GM18511 (cell line): ENCODE measurements at regions not wholly inside any gene's neighbourhood (a gene's known extent, or its start where the extent isn't known, plus 50 kb on each side); places are given as distances from the start of the nearest gene placed in this dataset.
"Not testable (repeated sequence)": the region's sequence is repeated elsewhere in the genome, so short reads cannot be mapped to it uniquely, and the experiment has no call there.

Source experiments
- ATAC-seq: cut with Tn5 transposase; IDR thresholded peaks from one replicate; pipeline ENCODE4 v1.9.1; 2021; ENCODE audit warnings: mild to moderate bottlenecking, moderate library complexity; ENCODE audit not compliant: unreplicated experiment

DNA sequence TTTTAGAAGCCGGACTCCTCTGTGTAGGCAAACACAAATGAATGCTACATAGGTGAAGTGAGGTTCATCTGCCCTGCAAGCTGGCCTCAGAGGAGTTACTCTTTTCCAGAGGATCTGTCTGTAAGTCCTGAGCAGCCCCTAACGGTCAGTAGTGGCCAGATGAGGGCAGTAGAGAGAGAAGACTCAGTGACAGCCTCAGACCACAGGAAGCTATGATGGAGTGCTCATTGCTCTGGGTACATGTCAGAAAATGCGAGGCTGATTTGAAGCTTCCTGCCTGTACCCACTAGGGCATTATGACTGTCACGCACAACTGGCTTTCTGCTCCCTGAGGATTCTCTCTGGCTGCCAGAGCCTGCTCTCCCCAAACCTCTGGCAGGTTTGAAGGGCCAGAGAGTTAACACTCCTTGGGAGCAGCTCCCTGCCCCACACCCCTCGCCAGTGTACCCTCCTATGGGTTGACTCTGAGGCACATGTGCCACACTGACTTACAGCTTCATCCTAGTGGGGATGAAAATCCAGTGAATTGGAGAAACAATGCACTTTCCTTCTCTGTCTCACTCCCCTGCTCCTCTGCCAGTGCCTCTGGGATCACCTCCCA lies 141.5 kb downstream of the GABRG2 start:
- ATAC-seq = peak; percentile 97

DNA sequence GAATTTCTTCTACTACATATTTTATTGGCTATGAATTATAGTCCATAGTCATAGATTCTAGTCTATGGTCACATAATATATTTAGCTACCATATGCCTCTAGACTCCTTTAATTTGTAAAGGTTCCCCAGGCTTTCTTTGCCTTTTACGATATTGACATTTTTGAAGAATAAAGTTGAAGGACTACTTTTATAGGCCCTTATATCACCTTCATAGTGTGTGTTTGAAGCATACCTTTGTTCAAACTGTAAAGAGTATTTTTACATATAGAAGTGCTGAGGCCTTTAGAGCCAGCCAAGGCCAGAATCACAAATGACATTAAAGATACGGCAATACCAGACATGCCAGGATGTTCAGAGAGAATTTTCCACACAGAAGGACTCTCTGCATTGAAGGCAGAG lies 147.0 kb downstream of the GABRG2 start:
- no peak for ATAC-seq

DNA sequence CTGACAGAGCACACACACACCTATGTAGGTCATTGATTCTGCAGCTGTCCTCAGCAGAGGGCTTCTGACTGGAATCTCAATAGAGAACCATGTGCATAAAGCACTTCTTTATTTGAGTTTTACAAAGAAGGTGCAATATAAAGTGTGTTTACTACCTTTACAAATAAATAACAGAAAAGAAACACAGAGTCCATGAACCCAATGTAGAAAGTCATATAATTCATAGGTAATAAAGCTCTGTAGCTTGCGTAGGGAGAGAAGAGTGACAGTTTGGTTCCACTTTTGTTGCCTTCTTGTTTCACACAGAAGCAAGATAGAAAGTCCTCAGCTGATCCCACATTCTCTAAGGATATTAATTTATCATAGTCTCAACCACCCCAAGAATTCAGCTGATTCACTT lies 149.5 kb downstream of the GABRG2 start:
- ATAC-seq = no peak

DNA sequence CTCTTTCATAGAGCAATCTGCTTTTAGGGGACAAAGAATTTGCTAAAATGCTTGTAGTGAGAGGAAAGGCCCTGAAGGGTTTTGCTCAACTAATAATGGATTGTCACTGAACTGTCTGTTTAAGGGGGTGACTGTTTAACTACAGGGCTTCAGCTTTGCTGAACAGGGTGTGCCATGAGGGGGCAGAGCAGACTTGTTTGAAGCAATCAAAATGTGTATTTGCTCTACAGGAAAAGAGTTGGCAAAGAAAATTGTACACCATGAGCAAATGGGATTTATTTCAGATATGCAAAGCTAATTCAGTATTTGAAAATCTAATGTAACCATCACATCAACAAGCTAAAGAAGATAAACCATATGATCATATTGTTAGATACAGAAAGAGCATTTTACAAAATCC lies 154.3 kb downstream of the GABRG2 start:
- no peak for ATAC-seq

DNA sequence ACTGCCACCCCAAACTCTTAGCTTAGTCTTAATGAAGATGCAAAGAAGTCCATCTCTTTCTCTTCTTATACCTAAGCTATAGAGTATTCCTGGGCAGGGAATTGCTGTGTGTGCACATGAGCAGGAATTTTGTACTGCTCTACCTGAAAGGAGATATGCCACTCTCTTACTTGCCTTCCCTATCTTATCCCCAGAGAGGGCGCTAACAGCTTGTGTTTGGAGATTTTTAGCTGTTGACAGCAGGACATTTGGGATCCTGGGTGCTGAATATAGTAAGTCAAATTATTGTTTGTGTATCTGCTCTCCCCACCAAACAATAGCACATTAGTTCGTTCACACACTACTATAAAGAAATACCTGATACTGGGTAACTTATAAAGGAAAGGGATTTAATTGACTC lies 159.5 kb downstream of the GABRG2 start:
- ATAC-seq = no peak

DNA sequence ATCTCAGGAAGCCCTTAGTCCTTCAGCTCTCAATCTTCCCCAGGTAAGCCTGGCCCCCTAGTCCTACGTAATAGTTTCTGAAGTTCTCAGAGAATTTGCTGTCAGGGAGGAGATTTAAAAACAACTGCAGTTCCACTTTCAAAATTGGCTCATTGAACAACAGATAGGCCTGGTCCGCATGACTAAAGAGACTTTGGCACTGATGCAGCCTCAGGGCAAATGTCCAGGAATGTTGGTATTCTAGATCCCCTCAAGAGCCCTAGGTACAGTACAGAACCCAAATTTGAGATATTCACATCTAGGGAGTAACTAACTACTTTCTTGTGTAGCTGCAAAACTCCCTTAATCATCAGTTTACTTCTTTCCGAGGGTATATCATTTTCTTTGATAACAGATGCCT lies 162.8 kb downstream of the GABRG2 start:
- ATAC-seq = no peak

DNA sequence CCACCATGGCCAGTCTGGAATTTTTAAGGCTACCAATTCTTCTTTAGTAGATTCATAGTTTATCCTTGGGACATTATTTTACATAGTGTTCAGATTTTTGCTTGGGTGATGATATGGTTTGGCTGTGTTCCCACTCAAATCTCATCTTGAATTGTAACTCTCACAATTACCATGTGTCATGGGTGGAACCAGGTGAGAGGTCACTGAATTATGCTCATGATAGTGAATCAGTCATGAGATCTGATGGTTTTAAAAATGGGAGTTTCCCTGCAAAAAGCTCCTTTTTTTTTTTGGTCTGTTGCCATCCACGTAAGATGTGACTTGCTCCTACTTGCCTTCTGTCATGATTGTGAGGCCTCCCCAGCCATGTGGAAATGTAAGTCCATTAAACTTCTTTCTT lies 163.9 kb downstream of the GABRG2 start:
- no peak for ATAC-seq

DNA sequence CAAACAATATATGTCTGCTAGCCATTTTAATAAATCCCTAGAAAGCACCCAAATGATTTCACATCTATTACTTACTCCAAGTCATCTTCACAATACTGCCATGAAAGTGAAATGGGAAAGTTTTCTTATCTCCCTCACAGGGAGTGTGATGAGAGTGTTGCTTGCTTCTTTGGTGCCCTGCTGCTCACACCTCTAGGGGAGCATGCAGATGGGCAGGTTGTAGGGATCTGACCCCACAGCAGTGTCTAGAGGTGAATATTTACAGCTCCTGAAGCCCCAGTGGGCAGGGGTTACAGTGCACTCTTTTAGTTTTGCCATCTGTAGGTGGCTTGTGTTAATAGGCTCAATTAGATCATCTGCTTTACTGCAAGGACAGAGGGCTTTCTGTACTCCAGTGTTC lies 173.2 kb downstream of the GABRG2 start:
- no peak for ATAC-seq

DNA sequence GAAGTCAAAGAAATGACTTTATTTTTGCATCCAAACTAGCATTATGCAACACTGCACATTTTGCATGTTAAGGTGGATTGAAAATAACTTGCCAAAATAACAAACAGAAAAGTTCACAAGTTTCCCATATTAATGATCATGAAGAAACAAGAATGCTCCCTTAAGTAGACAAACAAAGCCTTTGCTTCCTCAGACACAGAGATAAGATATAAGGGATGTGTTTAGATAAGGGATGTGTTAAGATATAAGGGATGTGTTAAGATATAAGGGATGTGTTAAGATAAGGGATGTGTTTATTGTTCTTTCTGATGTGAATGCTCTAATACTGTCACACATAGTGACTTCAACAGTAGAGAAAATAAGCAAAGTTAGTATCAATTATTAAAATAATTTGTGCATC lies 174.8 kb downstream of the GABRG2 start:
- no peak for ATAC-seq

DNA sequence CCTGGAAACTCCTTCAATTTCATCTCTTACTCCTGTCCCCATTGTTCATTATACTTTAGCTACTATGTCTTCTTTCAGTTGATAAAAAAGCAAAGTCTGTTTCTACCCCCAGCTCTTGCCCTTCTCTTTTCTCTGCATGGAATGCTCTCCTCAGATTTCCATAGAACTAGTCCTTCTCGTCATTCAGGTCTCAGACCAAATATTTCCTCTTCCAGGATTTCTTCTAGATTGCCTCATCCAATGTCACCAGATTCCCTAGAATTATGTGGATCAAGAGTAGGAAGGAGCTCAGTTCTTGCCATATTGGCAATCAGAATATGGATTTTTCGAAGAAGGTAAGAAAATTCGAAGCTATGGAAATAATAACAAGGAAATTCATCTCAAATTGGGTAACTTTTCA lies 176.1 kb downstream of the GABRG2 start:
- no peak for ATAC-seq

DNA sequence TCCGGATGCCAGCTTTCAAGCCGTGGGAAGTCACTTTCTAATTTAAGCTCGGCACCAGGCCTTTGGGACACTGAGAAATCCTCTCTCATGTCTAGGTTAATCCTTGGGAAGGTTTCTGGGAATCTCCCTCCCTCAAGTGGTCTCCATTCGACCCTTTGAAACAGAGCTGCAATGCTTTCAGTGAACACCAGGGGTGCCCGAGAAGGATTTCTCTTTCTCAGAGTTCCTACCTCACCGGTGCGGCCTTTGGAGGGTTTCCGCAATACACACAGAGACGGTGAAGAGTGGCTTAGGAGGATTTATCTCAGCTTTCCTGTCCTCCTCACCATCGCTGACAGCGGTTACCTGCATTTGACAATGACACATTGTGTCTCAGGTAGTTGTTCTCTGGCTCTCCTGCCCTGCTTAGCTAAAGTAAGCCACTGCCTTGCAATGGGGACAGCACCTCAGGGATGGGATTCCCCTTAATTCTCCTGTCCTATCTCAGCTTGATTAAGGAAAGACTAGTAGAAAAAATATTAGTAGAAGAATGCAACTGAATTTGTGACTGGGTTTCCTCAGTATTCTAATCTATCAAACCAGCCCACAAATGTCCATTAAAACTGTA lies 180.6 kb downstream of the GABRG2 start:
- no peak for ATAC-seq

DNA sequence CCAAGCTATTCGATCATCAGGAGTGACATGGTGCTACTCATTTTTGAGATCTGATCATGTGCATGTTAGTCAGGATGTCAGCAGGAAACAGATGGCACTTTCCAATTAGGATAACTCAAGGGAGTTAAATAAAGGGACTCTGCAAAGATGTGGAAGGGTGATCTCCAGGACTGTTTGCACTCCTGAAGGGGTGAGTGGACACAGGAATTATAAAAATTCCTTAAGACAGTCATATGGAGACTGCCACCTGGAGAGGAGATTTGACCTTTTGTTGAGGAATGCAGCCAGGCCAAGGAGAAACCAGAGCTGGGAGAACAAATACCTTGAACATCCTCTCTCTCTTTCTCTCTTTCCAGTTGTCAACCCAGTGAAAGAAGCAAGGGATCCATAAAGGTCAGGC lies 189.1 kb downstream of the GABRG2 start:
- no peak for ATAC-seq

DNA sequence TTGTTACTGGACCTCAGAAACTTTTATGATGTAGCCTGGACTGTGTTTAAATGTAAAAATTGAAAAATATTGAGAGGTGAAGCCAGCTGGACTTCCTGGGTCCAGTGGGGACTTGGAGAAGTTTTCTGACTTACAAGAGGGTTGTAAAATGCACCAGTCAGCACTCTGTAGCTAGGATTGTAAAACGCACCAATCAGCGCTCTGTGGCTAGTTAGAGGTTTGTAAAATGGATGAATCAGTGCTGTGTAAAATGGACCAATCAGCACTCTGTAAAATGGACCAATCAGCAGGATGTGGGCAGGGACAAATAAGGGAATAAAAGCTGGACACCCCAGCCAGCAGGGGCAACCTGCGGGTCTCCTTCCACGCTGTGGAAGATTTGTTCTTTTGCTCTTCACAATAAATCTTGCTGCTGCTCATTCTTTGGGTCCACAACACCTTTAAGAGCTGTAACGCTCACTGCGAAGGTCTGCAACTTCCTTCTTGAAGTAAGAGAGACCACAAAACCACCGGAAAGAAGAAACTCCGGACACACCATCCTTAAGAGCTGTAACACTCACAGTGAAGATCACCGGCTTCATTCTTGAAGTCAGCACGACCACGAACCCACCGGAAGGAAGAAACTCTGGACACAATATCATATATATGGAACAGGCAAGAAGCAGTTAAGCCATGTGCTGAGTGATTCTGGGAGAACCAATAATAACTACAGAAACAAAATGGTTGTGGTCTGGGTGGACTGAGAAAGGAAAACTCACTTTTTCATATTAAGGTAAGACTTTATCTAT lies 201.3 kb downstream of the GABRG2 start:
- peak; percentile 83 for ATAC-seq

DNA sequence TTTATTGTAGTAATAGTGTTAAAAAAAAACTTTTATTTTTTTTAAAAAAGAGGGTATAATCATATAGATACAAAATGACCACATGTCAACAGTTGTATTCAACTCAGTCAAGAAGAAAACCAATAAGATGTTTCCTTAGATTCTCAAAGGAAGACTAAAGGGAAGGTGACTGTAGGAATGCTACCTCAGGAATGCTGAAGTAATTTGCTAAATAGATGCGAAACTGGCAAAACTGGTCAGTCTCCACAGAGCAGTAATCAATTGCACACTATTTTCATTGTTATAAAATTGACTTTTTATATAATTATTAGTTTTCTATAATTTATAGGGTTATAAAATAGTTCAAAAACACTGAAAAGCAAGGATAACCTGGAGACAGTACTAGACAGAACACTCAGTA lies 204.8 kb downstream of the GABRG2 start:
- no peak for ATAC-seq

DNA sequence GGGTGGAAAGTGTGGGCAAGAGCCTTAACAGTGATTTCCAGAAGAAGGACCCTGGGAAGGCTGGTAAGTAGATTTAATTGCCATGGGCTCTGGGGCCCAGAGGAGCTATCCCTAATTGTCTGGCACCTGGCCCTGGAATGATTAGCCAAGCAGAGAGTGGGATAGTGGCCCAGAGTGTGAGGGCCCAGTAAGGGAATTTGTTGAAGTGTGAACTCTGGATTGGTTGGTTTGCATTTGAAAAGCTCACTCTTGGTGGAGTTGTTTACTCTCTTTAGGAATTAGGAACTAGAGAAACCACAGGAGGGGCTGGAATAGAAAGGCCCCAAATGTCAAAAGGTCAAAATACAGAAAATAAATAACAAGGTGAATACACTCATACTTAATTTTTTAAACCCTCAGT lies 207.1 kb downstream of the GABRG2 start:
- ATAC-seq = no peak

DNA sequence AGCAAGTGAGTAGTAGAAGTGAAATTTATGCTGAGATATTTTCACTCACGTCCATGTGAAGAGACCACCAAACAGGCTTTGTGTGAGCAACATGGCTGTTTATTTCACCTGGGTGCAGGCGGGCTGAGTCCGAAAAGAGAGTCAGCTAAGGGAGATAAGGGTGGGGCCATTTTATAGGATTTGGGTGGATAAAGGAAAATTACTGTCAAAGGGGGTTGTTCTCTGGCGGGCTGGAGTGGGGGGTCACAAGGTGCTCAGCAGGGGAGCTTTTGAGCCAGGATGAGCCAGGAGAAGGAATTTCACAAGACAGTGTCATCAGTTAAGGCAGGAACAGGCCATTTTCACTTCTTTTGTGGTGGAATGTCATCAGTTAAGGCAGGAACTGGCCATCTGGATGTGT lies 207.8 kb downstream of the GABRG2 start:
- ATAC-seq = not testable (repeated sequence)

DNA sequence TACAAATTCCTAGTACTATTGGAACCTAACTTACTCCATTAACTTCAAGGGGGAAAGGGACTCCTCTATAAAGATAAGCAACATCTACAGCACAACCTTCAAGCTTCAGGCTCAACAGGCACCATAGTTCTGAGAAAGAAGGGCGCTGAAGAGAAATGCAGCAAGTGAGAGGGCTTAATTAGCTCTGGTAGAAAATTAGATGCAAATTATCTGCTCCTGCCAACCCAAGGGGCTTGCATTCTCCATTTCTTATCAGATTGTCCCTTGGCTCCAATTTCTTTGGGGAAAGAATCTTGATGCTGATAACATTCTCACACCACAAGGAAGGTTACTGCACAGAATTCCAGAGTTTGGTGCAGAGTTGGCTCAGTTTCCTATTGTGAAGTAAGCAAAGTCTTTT lies 214.6 kb downstream of the GABRG2 start:
- no peak for ATAC-seq

DNA sequence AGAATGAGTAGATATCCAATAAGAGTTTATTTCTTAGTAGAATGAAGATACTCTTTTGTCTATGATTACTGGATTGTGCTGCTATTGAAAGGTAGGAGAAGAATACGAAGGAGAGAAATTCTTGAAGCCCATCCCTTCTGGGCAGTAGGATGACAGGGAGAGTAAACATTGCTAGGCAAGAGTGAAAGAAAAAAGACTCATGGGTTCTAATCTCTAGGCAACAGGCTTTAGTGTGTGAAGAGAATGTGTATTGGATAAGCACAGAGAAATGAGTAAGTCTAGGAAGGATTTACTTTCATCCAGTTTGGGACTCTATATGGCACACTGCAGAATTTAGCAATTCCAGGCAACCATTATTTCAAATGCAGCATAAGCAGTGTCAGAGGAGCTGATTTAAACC lies 216.0 kb downstream of the GABRG2 start:
- no peak for ATAC-seq

DNA sequence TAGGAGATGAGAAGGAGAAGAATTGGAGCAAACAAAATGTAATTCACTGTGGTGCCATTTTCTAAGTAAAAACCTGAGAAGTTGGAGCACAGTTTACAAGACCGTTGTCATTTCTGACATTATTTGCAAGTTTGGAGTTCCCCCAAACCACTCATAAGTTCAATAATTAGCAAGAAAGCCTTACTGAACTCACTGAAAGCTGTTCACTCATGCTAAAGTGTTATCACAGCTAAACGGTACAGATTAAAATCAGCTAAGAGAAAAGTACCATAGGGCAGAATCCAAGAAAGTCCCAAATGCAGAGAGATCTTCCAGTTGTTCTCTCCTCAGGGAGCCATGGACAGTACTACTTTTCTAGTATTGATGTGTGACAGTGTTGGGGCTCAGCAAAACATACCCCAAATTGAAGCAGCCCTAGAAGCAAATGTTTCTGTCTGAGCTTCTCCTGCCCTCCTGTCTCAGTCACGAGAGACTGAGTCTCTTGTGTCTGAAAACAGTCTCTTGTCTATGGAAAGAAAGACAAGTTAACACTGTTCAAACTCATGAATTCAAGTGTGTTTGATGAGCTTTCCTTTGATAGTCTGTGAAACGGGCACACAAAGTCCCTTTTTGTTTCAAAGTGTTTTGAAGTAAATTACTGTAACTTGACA lies 221.2 kb downstream of the GABRG2 start:
- peak; percentile 83 for ATAC-seq

DNA sequence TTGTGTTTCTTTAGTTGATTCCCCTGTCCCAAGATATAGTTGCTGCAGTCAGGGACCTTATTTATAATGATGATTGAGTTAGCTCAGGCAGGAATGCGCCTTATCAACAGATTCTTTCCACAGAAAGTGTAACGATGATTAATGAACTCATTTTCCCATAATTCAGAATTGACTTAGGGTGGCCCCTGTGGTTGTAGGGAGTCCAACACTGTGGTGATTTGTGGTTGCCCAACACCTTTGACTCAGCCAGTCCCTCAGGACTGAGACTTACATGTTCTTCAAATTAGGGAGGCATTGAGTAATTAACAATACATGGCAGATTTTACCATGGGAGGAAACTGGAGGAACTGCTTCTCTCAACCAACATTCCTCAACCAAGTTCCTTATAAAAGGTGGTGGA lies 221.9 kb downstream of the GABRG2 start:
- peak; percentile 42 for ATAC-seq

DNA sequence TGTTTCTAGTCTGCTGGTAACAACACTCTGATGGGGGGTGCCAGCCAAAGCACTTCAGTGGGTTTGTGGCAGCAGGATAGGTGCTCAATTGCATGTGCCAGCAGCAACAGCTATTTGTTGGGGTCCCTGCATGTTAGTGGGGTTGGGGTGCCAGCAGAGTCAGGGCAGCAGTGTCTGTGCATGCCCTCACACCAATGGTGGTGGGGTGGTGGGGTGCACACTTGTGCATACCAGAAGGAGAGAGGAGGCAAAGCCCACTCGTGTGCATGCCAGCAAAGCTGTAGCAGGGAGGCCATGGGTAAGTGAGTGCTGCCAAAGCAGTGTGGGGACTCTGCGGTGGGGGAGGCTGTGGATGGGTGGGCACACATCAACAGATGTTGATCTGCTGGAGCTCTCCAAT lies 232.2 kb downstream of the GABRG2 start:
- ATAC-seq = no peak

DNA sequence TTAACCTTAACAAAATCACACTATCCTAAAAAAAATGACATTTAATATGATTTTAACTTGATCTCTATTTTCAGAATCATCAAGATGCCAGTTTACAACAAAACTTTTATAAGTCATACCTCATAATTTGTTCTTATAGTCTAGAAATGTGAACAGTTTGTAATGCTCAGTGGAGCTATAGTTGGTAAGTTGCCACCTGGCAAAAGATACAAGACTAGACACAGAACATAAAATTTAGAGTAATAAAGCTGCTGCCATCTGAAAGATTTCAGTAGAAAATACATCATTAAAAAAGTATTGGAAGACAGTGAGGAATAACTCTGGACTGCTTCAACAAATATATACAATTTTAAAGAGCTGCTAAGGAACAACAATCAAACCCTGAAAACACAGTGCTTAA lies 233.8 kb downstream of the GABRG2 start:
- no peak for ATAC-seq
